OCI-LY1 (cell line): ENCODE measurements at regions not wholly inside any gene's neighbourhood (a gene's known extent, or its start where the extent isn't known, plus 50 kb on each side); places are given as distances from the start of the nearest gene placed in this dataset.

Experiments
- H2AFZ ChIP-seq: fragments of 200-600 bp; sonication (generic), shearing (Covaris generic); 2 replicates; pipeline ENCODE4 v1.6.0; 2014; ENCODE audit warnings: antibody characterized with exemption, mild to moderate bottlenecking, low read length
- H3F3A ChIP-seq: fragments of 200-600 bp; sonication (generic), shearing (Covaris generic); 2 replicates; pipeline ENCODE4 v1.6.0; 2014; ENCODE audit warnings: mild to moderate bottlenecking, antibody characterized with exemption, low read length, moderate library complexity; ENCODE audit not compliant: insufficient read depth
- H3K27ac ChIP-seq: fragments of 200-600 bp; sonication (generic); 2 replicates; pipeline ENCODE4 v1.5.1; 2014; ENCODE audit warnings: low read length, mixed run types, mild to moderate bottlenecking, low read depth; ENCODE audit not compliant: poor library complexity, severe bottlenecking
- H3K27me3 ChIP-seq: fragments of 200-600 bp; sonication (generic); 2 replicates; pipeline ENCODE4 v1.6.0; 2014; ENCODE audit warnings: antibody characterized with exemption, mild to moderate bottlenecking, low read length, moderate library complexity; ENCODE audit not compliant: insufficient read depth
- H3K36me3 ChIP-seq: fragments of 200-600 bp; sonication (generic); 2 replicates; pipeline ENCODE4 v1.6.1; 2014; ENCODE audit warnings: mild to moderate bottlenecking, antibody characterized with exemption, low read length, moderate library complexity, mixed read lengths; ENCODE audit not compliant: insufficient read depth
- H3K4me1 ChIP-seq: fragments of 200-600 bp; sonication (generic); 2 replicates; pipeline ENCODE4 v1.5.1; 2014; ENCODE audit warnings: mild to moderate bottlenecking, low read length, moderate library complexity; ENCODE audit not compliant: insufficient read depth, severe bottlenecking
- H3K4me2 ChIP-seq: fragments of 200-600 bp; sonication (generic), shearing (Covaris generic); 2 replicates; pipeline ENCODE4 v1.6.1; 2014; ENCODE audit warnings: low read length
- H3K4me3 ChIP-seq: fragments of 200-600 bp; sonication (generic); 2 replicates; pipeline ENCODE4 v1.5.1; 2014; ENCODE audit warnings: low read length, low read depth, mild to moderate bottlenecking, mixed read lengths; ENCODE audit not compliant: poor library complexity, severe bottlenecking
- H3K79me2 ChIP-seq: fragments of 200-600 bp; shearing (Covaris generic); 2 replicates; pipeline ENCODE4 v1.6.1; 2016; ENCODE audit warnings: mixed run types, low read length, mixed read lengths; ENCODE audit not compliant: insufficient read depth
- H3K9ac ChIP-seq: fragments of 200-600 bp; sonication (generic), shearing (Covaris generic); 2 replicates; pipeline ENCODE4 v1.6.1; 2014; ENCODE audit warnings: mild to moderate bottlenecking, low read length, mixed read lengths
- H3K9me2 ChIP-seq: fragments of 200-600 bp; sonication (generic), shearing (Covaris generic); 2 replicates; pipeline ENCODE4 v1.6.1; 2014; ENCODE audit warnings: low read depth, mild to moderate bottlenecking, low read length, mixed read lengths
- H3K9me3 ChIP-seq: fragments of 200-600 bp; shearing (Covaris generic); 2 replicates; pipeline ENCODE4 v1.6.1; 2014; ENCODE audit warnings: low read length, mixed read lengths
- H4K20me1 ChIP-seq: fragments of 200-600 bp; sonication (generic), shearing (Covaris generic); 2 replicates; pipeline ENCODE4 v1.6.0; 2016; ENCODE audit warnings: mild to moderate bottlenecking, low read length; ENCODE audit not compliant: insufficient read depth
- CTCF ChIP-seq: fragments of 200-600 bp; sonication (generic), shearing (Covaris generic); IDR thresholded peaks from 2 replicates; pipeline ENCODE4 v1.5.1; 2017; ENCODE audit warnings: mild to moderate bottlenecking, antibody characterized with exemption, low read length, moderate library complexity, mixed read lengths
- EZH2 ChIP-seq: fragments of 200-600 bp; sonication (generic), shearing (Covaris generic); IDR thresholded peaks from 2 replicates; pipeline ENCODE4 v1.8.0; 2017; ENCODE audit warnings: borderline replicate concordance, mixed run types, mild to moderate bottlenecking, antibody characterized with exemption, low read length, moderate library complexity, mixed read lengths

GRCh38 chr2:122019724-122020123 lies 264.3 kb downstream of the TSN start:
- Histone ChIP-seq H3K36me3 (no peaks in the 10 kb centered on the region), H3K27ac (no peak overlapping the region), H3K27me3 (no peaks in the 10 kb centered on the region), H3K4me2 (no peak overlapping the region), H4K20me1 (no peaks in the 10 kb centered on the region), H3K4me1 (no peaks in the 10 kb centered on the region), H3K4me3 (no peak overlapping the region), H3K9me3 (no peaks in the 10 kb centered on the region), H3K9me2 (no peaks in the 10 kb centered on the region), H3K9ac (no peak overlapping the region), H2AFZ (no peak overlapping the region), H3F3A (no peaks in the 10 kb centered on the region), H3K79me2 (no peaks in the 10 kb centered on the region)
- no peak for TF ChIP-seq EZH2
- no peak for TF ChIP-seq CTCF

DNA sequence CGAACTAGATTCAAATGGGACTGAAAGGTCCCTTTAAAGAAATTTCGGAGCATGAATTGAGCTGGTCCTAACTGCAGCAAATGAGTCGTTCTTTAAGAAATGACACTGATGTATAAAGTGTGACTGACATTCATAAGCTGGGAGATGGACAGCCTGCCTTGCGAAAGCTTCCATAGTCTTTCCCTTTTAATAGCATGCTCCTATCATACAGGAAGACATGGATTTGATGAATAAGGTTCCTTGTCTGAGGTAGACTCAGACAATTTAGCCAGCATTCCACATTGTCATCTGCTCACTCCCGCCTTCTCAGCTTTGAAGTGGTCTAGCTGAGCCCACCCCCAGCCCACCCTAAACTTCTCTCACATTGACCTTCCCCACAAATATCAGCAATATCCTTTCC lies 264.9 kb downstream of the TSN start:
- H3K27me3 ChIP-seq, result no peaks in the 10 kb centered on the region
- H3K9me3 ChIP-seq, result no peaks in the 10 kb centered on the region
- H2AFZ ChIP-seq, result no peak overlapping the region
- no peak for TF ChIP-seq CTCF
- no peak for TF ChIP-seq EZH2
- no peak overlapping the region for H3K4me2 ChIP-seq
- H3K36me3 ChIP-seq, result no peaks in the 10 kb centered on the region
- H3K9me2 ChIP-seq, result no peaks in the 10 kb centered on the region
- H3K27ac ChIP-seq, result no peak overlapping the region
- H3K4me3 ChIP-seq, result no peak overlapping the region
- no peaks in the 10 kb centered on the region for H3F3A ChIP-seq
- H4K20me1 ChIP-seq, result no peaks in the 10 kb centered on the region
- no peaks in the 10 kb centered on the region for H3K4me1 ChIP-seq
- H3K79me2 ChIP-seq, result no peaks in the 10 kb centered on the region
- H3K9ac ChIP-seq, result no peak overlapping the region

DNA sequence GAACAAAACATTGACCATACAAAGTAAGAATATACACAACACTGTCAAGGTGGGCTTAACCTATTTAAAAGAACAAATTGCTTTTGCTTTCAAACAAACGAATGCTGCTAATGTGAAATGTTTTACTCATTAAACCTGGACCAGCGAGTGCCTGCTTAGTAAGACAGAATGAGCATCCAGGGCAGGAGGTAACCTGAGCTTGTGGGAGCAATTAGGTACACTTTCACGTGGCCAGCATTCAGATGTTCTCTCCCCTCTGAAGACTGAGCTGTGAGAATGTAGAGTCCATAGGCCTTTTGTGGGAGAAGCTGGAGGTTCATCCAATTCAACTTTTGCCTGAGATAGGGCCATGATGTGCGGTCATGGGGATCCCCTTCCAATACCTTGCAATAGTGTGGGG lies 266.5 kb downstream of the TSN start:
- Histone ChIP-seq H3K4me1 (no peaks in the 10 kb centered on the region), H3K27ac (no peak overlapping the region), H2AFZ (no peak overlapping the region), H3F3A (no peaks in the 10 kb centered on the region), H3K4me3 (no peak overlapping the region), H3K9ac (no peak overlapping the region), H3K36me3 (no peaks in the 10 kb centered on the region), H3K4me2 (no peak overlapping the region), H3K9me2 (no peaks in the 10 kb centered on the region), H3K27me3 (no peaks in the 10 kb centered on the region), H3K9me3 (no peaks in the 10 kb centered on the region), H4K20me1 (no peaks in the 10 kb centered on the region), H3K79me2 (no peaks in the 10 kb centered on the region)
- no peak for TF ChIP-seq EZH2
- no peak for TF ChIP-seq CTCF
